KMS-11 (cell line): ENCODE measurements at regions not wholly inside any gene's neighbourhood (a gene's known extent, or its start where the extent isn't known, plus 50 kb on each side); places are given as distances from the start of the nearest gene placed in this dataset.

ENCODE experiments used
- H2AFZ ChIP-seq: fragments of 200-600 bp; sonication (generic); 2 replicates; pipeline ENCODE4 v1.6.1; 2016; ENCODE audit warnings: antibody characterized with exemption, mixed run types, low read depth
- H3K27ac ChIP-seq: fragments of 200-600 bp; sonication (generic); 2 replicates; pipeline ENCODE4 v1.6.1; 2016; ENCODE audit warnings: mild to moderate bottlenecking, mixed run types
- H3K27me3 ChIP-seq: fragments of 200-600 bp; sonication (generic); 2 replicates; pipeline ENCODE4 v1.6.1; 2017; ENCODE audit warnings: mild to moderate bottlenecking, low read depth, mixed run types, moderate library complexity; ENCODE audit not compliant: insufficient read depth
- H3K36me3 ChIP-seq: fragments of 200-600 bp; sonication (generic); 2 replicates; pipeline ENCODE4 v1.6.1; 2017; ENCODE audit warnings: mild to moderate bottlenecking, mixed run types; ENCODE audit not compliant: insufficient read depth
- H3K4me1 ChIP-seq: fragments of 200-600 bp; sonication (generic); 2 replicates; pipeline ENCODE4 v1.6.1; 2016; ENCODE audit warnings: mild to moderate bottlenecking, low read depth, mixed run types; ENCODE audit not compliant: poor library complexity, severe bottlenecking
- H3K4me2 ChIP-seq: fragments of 200-600 bp; sonication (generic); 2 replicates; pipeline ENCODE4 v1.7.0; 2016; ENCODE audit warnings: mild to moderate bottlenecking, mixed run types
- H3K4me3 ChIP-seq: fragments of 200-600 bp; sonication (generic); IDR thresholded peaks from 2 replicates; pipeline ENCODE4 v1.6.1; 2017; ENCODE audit warnings: low read depth, low read length, mixed read lengths; ENCODE audit not compliant: insufficient read depth
- H3K79me2 ChIP-seq: fragments of 200-600 bp; sonication (generic); 2 replicates; pipeline ENCODE4 v1.6.1; 2016; ENCODE audit warnings: low read depth, mixed run types; ENCODE audit not compliant: insufficient read depth
- H3K9ac ChIP-seq: fragments of 200-600 bp; sonication (generic); 2 replicates; pipeline ENCODE4 v1.6.1; 2016; ENCODE audit warnings: mild to moderate bottlenecking, mixed run types
- H4K20me1 ChIP-seq: fragments of 200-600 bp; sonication (generic); 2 replicates; pipeline ENCODE4 v1.6.1; 2016; ENCODE audit warnings: mild to moderate bottlenecking, mixed run types; ENCODE audit not compliant: insufficient read depth
- TF ChIP-seq, protein P1 (sequence below): fragments of 200-600 bp; sonication (generic); conservative IDR thresholded peaks from 2 replicates; pipeline ENCODE4 v1.6.1; 2017; ENCODE audit warnings: low read depth, mild to moderate bottlenecking, antibody characterized with exemption, low read length, moderate library complexity, mixed read lengths

DNA sequence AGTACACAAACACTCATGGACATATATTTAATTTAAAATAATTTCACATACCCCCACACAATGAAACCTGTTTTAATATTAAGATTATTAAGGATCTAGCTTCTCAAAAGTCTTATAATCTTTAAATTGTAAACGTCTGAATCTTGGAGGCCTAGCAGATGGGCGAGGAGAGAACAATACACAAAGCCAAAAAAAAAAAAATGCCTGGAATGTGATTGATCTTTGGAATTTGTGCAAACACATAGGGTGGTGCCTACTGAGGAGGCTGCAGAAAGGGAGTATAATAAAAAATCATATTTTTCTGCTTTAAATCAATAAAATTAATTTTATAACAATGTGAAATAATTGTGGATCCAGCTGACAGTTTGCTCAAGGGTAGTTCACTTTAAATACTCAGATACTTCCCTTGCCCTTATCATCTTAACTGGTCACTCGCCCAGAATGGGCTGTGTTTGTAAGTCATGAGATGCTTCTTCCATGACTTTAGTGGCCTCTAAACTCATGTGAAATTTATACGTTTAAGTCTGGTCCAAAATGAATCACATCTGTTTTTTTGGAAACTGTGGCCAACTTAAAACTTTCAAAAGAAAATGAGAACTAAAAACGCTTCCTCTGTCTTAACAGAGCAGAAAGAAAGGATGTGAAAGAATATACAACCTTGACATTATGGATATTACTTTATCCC, 802.8 kb upstream of the CXADR start:
- no peak overlapping the region for H3K27ac ChIP-seq
- H3K36me3 ChIP-seq: no peaks in the 10 kb centered on the region
- H3K4me3 ChIP-seq: no peak overlapping the region
- no peaks in the 10 kb centered on the region for H3K79me2 ChIP-seq
- no peaks in the 10 kb centered on the region for H4K20me1 ChIP-seq
- no peak overlapping the region for H3K4me2 ChIP-seq
- H2AFZ ChIP-seq: no peak overlapping the region
- H3K27me3 ChIP-seq: no peaks in the 10 kb centered on the region
- TF ChIP-seq, protein P1, sequence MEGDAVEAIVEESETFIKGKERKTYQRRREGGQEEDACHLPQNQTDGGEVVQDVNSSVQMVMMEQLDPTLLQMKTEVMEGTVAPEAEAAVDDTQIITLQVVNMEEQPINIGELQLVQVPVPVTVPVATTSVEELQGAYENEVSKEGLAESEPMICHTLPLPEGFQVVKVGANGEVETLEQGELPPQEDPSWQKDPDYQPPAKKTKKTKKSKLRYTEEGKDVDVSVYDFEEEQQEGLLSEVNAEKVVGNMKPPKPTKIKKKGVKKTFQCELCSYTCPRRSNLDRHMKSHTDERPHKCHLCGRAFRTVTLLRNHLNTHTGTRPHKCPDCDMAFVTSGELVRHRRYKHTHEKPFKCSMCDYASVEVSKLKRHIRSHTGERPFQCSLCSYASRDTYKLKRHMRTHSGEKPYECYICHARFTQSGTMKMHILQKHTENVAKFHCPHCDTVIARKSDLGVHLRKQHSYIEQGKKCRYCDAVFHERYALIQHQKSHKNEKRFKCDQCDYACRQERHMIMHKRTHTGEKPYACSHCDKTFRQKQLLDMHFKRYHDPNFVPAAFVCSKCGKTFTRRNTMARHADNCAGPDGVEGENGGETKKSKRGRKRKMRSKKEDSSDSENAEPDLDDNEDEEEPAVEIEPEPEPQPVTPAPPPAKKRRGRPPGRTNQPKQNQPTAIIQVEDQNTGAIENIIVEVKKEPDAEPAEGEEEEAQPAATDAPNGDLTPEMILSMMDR: no peak
- H3K4me1 ChIP-seq: peaks cover 9% of the 10 kb centered on the region
- no peak overlapping the region for H3K9ac ChIP-seq

DNA sequence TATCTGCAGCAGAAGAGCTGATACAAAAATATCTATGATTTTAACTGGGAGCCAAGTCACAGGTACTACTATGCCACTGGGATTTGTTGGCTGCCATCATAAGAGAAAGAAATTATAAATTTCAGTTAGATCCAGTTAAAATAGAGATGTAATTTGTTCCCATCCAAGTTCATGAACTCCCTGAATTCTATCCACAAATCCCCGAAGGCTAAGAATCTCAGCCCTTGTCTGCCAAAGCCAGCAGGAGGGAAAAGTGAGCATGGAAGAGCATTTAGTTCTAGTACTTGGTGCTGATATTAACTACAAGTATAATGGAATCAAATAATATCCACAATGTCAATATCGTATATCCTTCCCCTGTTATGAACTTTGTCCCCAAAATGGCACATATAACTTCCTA, 801.1 kb upstream of the CXADR start:
- H4K20me1 ChIP-seq: no peaks in the 10 kb centered on the region
- H3K4me3 ChIP-seq: no peak overlapping the region
- no peaks in the 10 kb centered on the region for H3K36me3 ChIP-seq
- TF ChIP-seq, protein P1: no peak
- H2AFZ ChIP-seq: no peak overlapping the region
- H3K9ac ChIP-seq: no peak overlapping the region
- no peak overlapping the region for H3K4me2 ChIP-seq
- no peaks in the 10 kb centered on the region for H3K79me2 ChIP-seq
- no peaks in the 10 kb centered on the region for H3K27me3 ChIP-seq
- H3K27ac ChIP-seq: no peak overlapping the region
- H3K4me1 ChIP-seq: peaks cover 9% of the 10 kb centered on the region

DNA sequence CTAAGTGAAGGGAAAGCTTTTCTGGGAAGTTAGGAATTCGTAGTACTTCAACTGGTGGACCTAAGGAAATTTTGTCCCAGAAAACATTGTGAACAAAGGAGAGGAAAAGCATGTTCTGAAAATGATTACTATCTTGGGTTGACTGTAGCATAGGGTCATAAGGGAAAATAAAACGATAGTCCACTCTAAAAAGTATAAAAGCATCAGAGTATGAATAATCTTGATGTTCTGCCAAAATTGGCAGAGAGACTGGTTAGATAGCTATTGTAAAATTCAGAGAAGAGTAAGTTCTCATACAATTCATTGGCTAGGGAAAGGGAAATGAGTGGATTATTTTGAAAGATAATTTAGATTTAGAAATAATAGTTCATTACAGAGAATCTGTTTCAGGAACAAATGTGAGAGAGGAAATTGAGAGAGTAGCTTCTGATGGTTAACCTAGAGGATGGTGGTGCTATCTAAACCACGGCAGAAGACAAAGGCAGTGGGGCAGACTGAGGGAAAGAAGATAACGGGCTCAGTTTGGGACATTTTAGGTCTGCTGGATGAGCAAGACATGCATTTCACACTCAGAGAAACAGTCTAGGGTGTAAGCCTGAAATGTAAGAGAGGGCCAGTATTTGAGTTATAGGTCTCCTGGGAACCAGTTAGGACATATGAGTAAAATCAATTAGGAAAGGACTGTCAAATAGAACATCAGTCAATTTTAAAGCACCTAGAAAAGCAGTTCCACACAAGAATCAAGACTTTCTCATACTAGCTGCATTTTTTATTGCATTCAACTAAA, 799.3 kb upstream of the CXADR start:
- H3K27ac ChIP-seq: no peak overlapping the region
- TF ChIP-seq, protein P1: no peak
- no peak overlapping the region for H3K4me3 ChIP-seq
- no peak overlapping the region for H3K9ac ChIP-seq
- H3K79me2 ChIP-seq: no peaks in the 10 kb centered on the region
- H2AFZ ChIP-seq: no peak overlapping the region
- H4K20me1 ChIP-seq: no peaks in the 10 kb centered on the region
- H3K4me1 ChIP-seq: no peaks in the 10 kb centered on the region
- no peaks in the 10 kb centered on the region; the same call in 1 of the 2 replicates for H3K36me3 ChIP-seq
- H3K27me3 ChIP-seq: no peaks in the 10 kb centered on the region
- no peak overlapping the region for H3K4me2 ChIP-seq

DNA sequence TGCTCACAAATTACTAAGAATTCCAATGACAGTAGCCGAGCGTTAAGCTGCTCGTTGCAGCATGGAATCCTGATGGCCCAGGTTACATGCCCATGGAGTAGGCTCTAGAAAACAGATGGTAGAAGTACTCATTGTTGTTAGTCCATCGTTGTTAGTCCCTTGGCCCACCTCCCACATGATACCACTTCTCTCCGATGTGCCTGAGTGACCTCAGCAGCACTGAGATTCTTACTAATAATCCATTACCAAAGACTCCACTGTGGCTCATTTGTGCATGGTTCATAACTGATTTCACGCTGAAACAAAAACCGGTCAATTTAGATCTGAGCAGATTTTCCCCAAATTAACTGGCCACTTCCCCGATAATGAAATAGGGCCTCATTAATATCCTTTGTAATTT, 772.3 kb upstream of the CXADR start:
- Histone ChIP-seq H3K27ac (no peak overlapping the region), H4K20me1 (no peaks in the 10 kb centered on the region), H2AFZ (no peak overlapping the region), H3K79me2 (no peaks in the 10 kb centered on the region), H3K4me1 (peaks cover 20% of the 10 kb centered on the region), H3K27me3 (no peaks in the 10 kb centered on the region), H3K9ac (no peak overlapping the region), H3K4me3 (no peak overlapping the region), H3K4me2 (no peak overlapping the region), H3K36me3 (no peaks in the 10 kb centered on the region)
- TF ChIP-seq, protein P1: no peak
